ENCODE measurements at regions not wholly inside any gene's neighbourhood (a gene's known extent, or its start where the extent isn't known, plus 50 kb on each side); places are given as distances from the start of the nearest gene placed in this dataset.

DNA sequence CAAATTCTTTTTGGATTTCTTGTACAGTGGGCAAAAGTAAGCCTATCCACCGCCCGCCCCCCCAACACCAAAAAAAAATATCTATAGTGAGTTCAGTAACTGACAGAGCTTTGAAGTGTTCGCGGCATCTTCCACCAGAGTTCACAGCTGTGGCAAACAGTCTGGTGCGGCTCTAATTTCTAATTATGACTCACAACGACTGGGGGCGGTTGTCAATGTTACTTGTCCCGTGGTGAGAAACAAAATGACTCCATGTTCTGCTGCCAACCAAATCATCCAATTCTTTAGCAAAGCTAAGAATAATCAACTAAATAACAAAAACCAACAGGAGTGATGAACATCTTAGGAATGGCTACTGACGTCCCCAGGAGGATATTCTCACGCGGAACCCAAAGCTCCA is 392.5 kb upstream of the SALL3 start:
- intact Hi-C loops (cut with DNase I; ENCODE audit: low total_unique reads), result no loop called here
- no peak for TF ChIP-seq POLR2A (IDR thresholded peaks at IDR 0.05)
- TF ChIP-seq, protein P1, sequence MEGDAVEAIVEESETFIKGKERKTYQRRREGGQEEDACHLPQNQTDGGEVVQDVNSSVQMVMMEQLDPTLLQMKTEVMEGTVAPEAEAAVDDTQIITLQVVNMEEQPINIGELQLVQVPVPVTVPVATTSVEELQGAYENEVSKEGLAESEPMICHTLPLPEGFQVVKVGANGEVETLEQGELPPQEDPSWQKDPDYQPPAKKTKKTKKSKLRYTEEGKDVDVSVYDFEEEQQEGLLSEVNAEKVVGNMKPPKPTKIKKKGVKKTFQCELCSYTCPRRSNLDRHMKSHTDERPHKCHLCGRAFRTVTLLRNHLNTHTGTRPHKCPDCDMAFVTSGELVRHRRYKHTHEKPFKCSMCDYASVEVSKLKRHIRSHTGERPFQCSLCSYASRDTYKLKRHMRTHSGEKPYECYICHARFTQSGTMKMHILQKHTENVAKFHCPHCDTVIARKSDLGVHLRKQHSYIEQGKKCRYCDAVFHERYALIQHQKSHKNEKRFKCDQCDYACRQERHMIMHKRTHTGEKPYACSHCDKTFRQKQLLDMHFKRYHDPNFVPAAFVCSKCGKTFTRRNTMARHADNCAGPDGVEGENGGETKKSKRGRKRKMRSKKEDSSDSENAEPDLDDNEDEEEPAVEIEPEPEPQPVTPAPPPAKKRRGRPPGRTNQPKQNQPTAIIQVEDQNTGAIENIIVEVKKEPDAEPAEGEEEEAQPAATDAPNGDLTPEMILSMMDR (IDR thresholded peaks at IDR 0.05), result no peak
- no peak overlapping the region for H3K4me3 ChIP-seq (ENCODE audit: low read depth, poor library complexity, severe bottlenecking)
- 43 to 61% methylated on average over 11 of the region's 11 CpGs for whole genome bisulfite sequencing, 2 donors
- no peak for DNase-seq (ENCODE audit: low spot score in 2 of 2)

- intact Hi-C loops (cut with DNase I; ENCODE audit: low total_unique reads), result no loop called here
- no peak for TF ChIP-seq POLR2A (IDR thresholded peaks at IDR 0.05)
- TF ChIP-seq, protein P1 (IDR thresholded peaks at IDR 0.05), result no peak
- H3K4me3 ChIP-seq (ENCODE audit: low read depth, poor library complexity, severe bottlenecking), result no peak overlapping the region
- 87 to 90% methylated on average over 24 of the region's 24 CpGs for WGBS, 2 donors
- DNase-seq (ENCODE audit: low spot score in 2 of 2), result peak in 1 of 2 donors; percentile 70
Measured at GRCh38 chr18:78587626-78588600, 391.7 kb upstream of the SALL3 start.

GRCh38 chr18:78589916-78590437 is 389.6 kb upstream of the SALL3 start:
- intact Hi-C loops (cut with DNase I; ENCODE audit: low total_unique reads), result no loop called here
- no peak for TF ChIP-seq POLR2A (IDR thresholded peaks at IDR 0.05)
- TF ChIP-seq, protein P1 (IDR thresholded peaks at IDR 0.05), result no peak
- DNase-seq (ENCODE audit: low spot score in 2 of 2), result no peak
- WGBS, 2 donors, result 83% methylated on average over 9 of the region's 9 CpGs
- H3K4me3 ChIP-seq (ENCODE audit: low read depth, poor library complexity, severe bottlenecking), result no peak overlapping the region

DNA sequence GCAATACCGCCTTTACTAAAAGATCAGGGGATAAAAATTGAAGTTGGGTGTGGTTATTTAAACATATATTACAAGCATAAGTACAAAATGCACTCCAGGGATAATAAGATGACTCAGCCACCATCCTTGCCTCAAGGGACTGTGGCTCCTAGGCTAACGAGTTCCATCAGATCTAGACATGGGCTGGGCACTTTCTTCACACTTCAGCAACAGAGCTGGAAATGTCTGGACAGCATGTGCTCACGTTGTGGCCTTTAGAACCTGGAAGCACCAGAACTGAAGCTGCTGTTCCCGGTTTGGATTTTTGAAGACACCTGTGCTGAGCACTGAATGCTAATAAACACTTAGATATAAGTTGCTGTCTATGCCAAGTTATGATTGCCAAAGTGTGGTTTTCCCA is 384.2 kb upstream of the SALL3 start:
- DNase-seq (ENCODE audit: low spot score in 2 of 2), result peak in 1 of 2 donors; percentile 35
- 37 to 40% methylated on average over 4 of the region's 4 CpGs for WGBS, 2 donors

GRCh38 chr18:78595924-78596573 is 383.6 kb upstream of the SALL3 start:
- TF ChIP-seq, protein P1 (IDR thresholded peaks at IDR 0.05), result no peak
- peak in 1 of 2 donors; percentile 58 for DNase-seq (ENCODE audit: low spot score in 2 of 2)
- no peak overlapping the region for H3K4me3 ChIP-seq (ENCODE audit: low read depth, poor library complexity, severe bottlenecking)
- whole genome bisulfite sequencing, 2 donors, result 73 to 74% methylated on average over 9 of the region's 9 CpGs
- intact Hi-C loops (cut with DNase I; ENCODE audit: low total_unique reads), result no loop called here

More for the DNA sequence above, 384.2 kb upstream of the SALL3 start:
- TF ChIP-seq, protein P1 (IDR thresholded peaks at IDR 0.05), result no peak
- no peak for TF ChIP-seq POLR2A (IDR thresholded peaks at IDR 0.05)
- H3K4me3 ChIP-seq (ENCODE audit: low read depth, poor library complexity, severe bottlenecking), result no peak overlapping the region
- intact Hi-C loops (cut with DNase I; ENCODE audit: low total_unique reads), result no loop called here
